H9 (cell line): ENCODE measurements at regions not wholly inside any gene's neighbourhood (a gene's known extent, or its start where the extent isn't known, plus 50 kb on each side); places are given as distances from the start of the nearest gene placed in this dataset.

Experiments used
- DNase-seq: peaks from one replicate; pipeline ENCODE4 v3.0.0-alpha.2; 2017
- H2AFZ ChIP-seq: one replicate; pipeline ENCODE4 v1.6.1; 2013; ENCODE audit warnings: mild to moderate bottlenecking, low read length, control low read depth, moderate library complexity
- H2AK5ac ChIP-seq: 2 replicates; pipeline ENCODE4 v1.6.1; 2013; ENCODE audit warnings: low read length, control low read depth, mixed read lengths; ENCODE audit not compliant: insufficient read length
- H2BK120ac ChIP-seq: one replicate; pipeline ENCODE4 v1.6.1; 2013; ENCODE audit warnings: low read depth, mild to moderate bottlenecking, low read length, control low read depth, inconsistent platforms; ENCODE audit not compliant: poor library complexity, severe bottlenecking
- H2BK12ac ChIP-seq: 2 replicates; pipeline ENCODE4 v1.6.1; 2013; ENCODE audit warnings: low read length, control low read depth, mixed read lengths, low read depth; ENCODE audit not compliant: insufficient read length
- H2BK15ac ChIP-seq: 2 replicates; pipeline ENCODE4 v1.6.1; 2013; ENCODE audit warnings: low read depth, low read length, control low read depth
- H2BK20ac ChIP-seq: one replicate; pipeline ENCODE4 v1.6.1; 2013; ENCODE audit warnings: low read depth, mild to moderate bottlenecking, low read length, control low read depth, inconsistent platforms; ENCODE audit not compliant: poor library complexity, severe bottlenecking
- H2BK5ac ChIP-seq: 2 replicates; pipeline ENCODE4 v1.6.1; 2013; ENCODE audit warnings: low read length, control low read depth, mixed read lengths; ENCODE audit not compliant: insufficient read length
- H3K14ac ChIP-seq: 2 replicates; pipeline ENCODE4 v1.6.1; 2013; ENCODE audit warnings: low read length, control low read depth; ENCODE audit not compliant: insufficient read depth
- H3K18ac ChIP-seq: 2 replicates; pipeline ENCODE4 v1.6.1; 2013; ENCODE audit warnings: low read depth, mild to moderate bottlenecking, mixed read lengths, low read length, control low read depth; ENCODE audit not compliant: insufficient read length
- H3K23ac ChIP-seq: 2 replicates; pipeline ENCODE4 v1.6.1; 2013; ENCODE audit warnings: low read length, control low read depth, mixed read lengths, low read depth; ENCODE audit not compliant: insufficient read length
- H3K23me2 ChIP-seq: 2 replicates; pipeline ENCODE4 v1.6.1; 2013; ENCODE audit warnings: low read depth, mild to moderate bottlenecking, mixed read lengths, low read length, control low read depth; ENCODE audit not compliant: insufficient read length, poor library complexity, severe bottlenecking
- H3K27ac ChIP-seq: 2 replicates; pipeline ENCODE4 v1.5.1; 2013; ENCODE audit warnings: low read length, control low read depth, mixed read lengths, low read depth; ENCODE audit not compliant: insufficient read length
- H3K27me3 ChIP-seq: 2 replicates; pipeline ENCODE4 v1.6.1; 2013; ENCODE audit warnings: low read length, control low read depth, inconsistent platforms; ENCODE audit not compliant: insufficient read depth
- H3K4ac ChIP-seq: 2 replicates; pipeline ENCODE4 v1.6.1; 2013; ENCODE audit warnings: low read depth, mild to moderate bottlenecking, control low read depth, inconsistent platforms, low read length, moderate library complexity
- H3K4me1 ChIP-seq: 2 replicates; pipeline ENCODE4 v1.6.1; 2013; ENCODE audit warnings: low read length, control low read depth, inconsistent platforms; ENCODE audit not compliant: insufficient read depth
- H3K4me2 ChIP-seq: 2 replicates; pipeline ENCODE4 v1.6.1; 2013; ENCODE audit warnings: low read length, control low read depth, mixed read lengths; ENCODE audit not compliant: insufficient read length, insufficient read depth
- H3K56ac ChIP-seq: 2 replicates; pipeline ENCODE4 v1.6.1; 2013; ENCODE audit warnings: low read depth, mild to moderate bottlenecking, mixed read lengths, low read length, control low read depth; ENCODE audit not compliant: insufficient read length
- H3K79me1 ChIP-seq: 2 replicates; pipeline ENCODE4 v1.6.1; 2013; ENCODE audit warnings: low read depth, mild to moderate bottlenecking, moderate library complexity, low read length, control low read depth, inconsistent platforms; ENCODE audit not compliant: insufficient read depth, poor library complexity, severe bottlenecking
- H3K79me2 ChIP-seq: 2 replicates; pipeline ENCODE4 v1.6.1; 2013; ENCODE audit warnings: low read length, control low read depth, inconsistent platforms; ENCODE audit not compliant: insufficient read depth
- H3K9ac ChIP-seq: 2 replicates; pipeline ENCODE4 v1.6.1; 2013; ENCODE audit warnings: low read length, control low read depth, mixed read lengths; ENCODE audit not compliant: insufficient read length; ENCODE audit errors: extremely low read depth
- H3K9me3 ChIP-seq: one replicate; pipeline ENCODE4 v1.6.1; 2013; ENCODE audit warnings: low read depth, low read length, inconsistent platforms; ENCODE audit not compliant: control insufficient read depth
- H3T11ph ChIP-seq: one replicate; pipeline ENCODE4 v1.6.1; 2013; ENCODE audit warnings: mild to moderate bottlenecking, low read length, control low read depth, inconsistent platforms
- H4K20me1 ChIP-seq: one replicate; pipeline ENCODE4 v1.6.1; 2013; ENCODE audit not compliant: control insufficient read depth, insufficient read length, insufficient read depth
- H4K5ac ChIP-seq: 2 replicates; pipeline ENCODE4 v1.6.1; 2013; ENCODE audit warnings: low read depth, mild to moderate bottlenecking, mixed read lengths, low read length, control low read depth; ENCODE audit not compliant: insufficient read length
- H4K8ac ChIP-seq: replicated peaks from 2 replicates; pipeline ENCODE4 v1.6.1; 2013; ENCODE audit warnings: low read length, control low read depth, mixed read lengths, low read depth; ENCODE audit not compliant: insufficient read length
- H4K91ac ChIP-seq: 2 replicates; pipeline ENCODE4 v1.6.1; 2013; ENCODE audit warnings: low read depth, mild to moderate bottlenecking, moderate library complexity, mixed read lengths, low read length, control low read depth; ENCODE audit not compliant: insufficient read length
- H3K27ac Mint-ChIP-seq, 3 experiments: 2 replicates in 2 of 3; 3 replicates in 1 of 3; pipeline ENCODE4 v1.8.0; 2020 to 2021; ENCODE audit warnings: mixed read lengths in 3 of 3, mild to moderate bottlenecking in 1 of 3, moderate library complexity in 1 of 3
- H3K27me3 Mint-ChIP-seq: 2 replicates; pipeline ENCODE4 v1.8.0; 2021; ENCODE audit warnings: low read depth, mild to moderate bottlenecking, moderate library complexity, mixed read lengths
- H3K36me3 Mint-ChIP-seq, 3 experiments: 2 replicates in 2 of 3; 3 replicates in 1 of 3; pipeline ENCODE4 v1.8.0; 2020 to 2021; ENCODE audit warnings: low read depth in 3 of 3, mixed read lengths in 3 of 3; ENCODE audit not compliant: insufficient read depth in 1 of 3
- H3K4me1 Mint-ChIP-seq, 2 experiments: 2 replicates each; pipeline ENCODE4 v1.8.0; 2020; ENCODE audit warnings: mixed read lengths in 2 of 2
- H3K4me3 Mint-ChIP-seq, 2 experiments: 2 replicates in 1 of 2; 3 replicates in 1 of 2; pipeline ENCODE4 v1.8.0; 2020 to 2021; ENCODE audit warnings: mild to moderate bottlenecking in 2 of 2, mixed read lengths in 2 of 2, moderate library complexity in 1 of 2
- H3K9me3 Mint-ChIP-seq, 2 experiments: 2 replicates in 1 of 2; 3 replicates in 1 of 2; pipeline ENCODE4 v1.8.0; 2020; ENCODE audit warnings: mild to moderate bottlenecking in 2 of 2, mixed read lengths in 2 of 2, moderate library complexity in 1 of 2
- CTCF ChIP-seq: fragments of 200-600 bp; sonication (generic); conservative IDR thresholded peaks from 3 replicates; pipeline ENCODE4 v1.8.0; 2021; ENCODE audit warnings: antibody characterized with exemption, mild to moderate bottlenecking
- WGBS: extraction: QIAGEN DNeasy Blood & Tissue Kit; methylation state at CpG from one replicate; pipeline ENCODE4 v1.1.7; 2013; ENCODE audit warnings: missing lambda C conversion rate, low lambda C conversion rate, mixed read lengths; ENCODE audit not compliant: insufficient read length; ENCODE audit errors: extremely low coverage; 5-methylcytosine and 5-hydroxymethylcytosine counted together

- Histone ChIP-seq H4K20me1 (no peaks in the 10 kb centered on the region), H3K56ac (no peak overlapping the region), H3K4me1 (no peaks in the 10 kb centered on the region), H3K14ac (no peak overlapping the region), H3T11ph (no peak overlapping the region), H2BK5ac (no peak overlapping the region), H4K5ac (no peak overlapping the region), H3K23me2 (no peaks in the 10 kb centered on the region), H3K9me3 (no peaks in the 10 kb centered on the region), H2BK15ac (no peak overlapping the region), H3K18ac (no peak overlapping the region), H4K8ac (no peak overlapping the region), H3K23ac (no peak overlapping the region), H3K79me1 (no peaks in the 10 kb centered on the region), H4K91ac (no peak overlapping the region), H2BK20ac (no peak overlapping the region), H2AFZ (no peak overlapping the region), H3K4ac (no peak overlapping the region), H3K27me3 (no peaks in the 10 kb centered on the region), H3K27ac (no peak overlapping the region), H2BK12ac (no peak overlapping the region), H3K79me2 (no peaks in the 10 kb centered on the region), H2AK5ac (no peak overlapping the region), H2BK120ac (no peak overlapping the region), H3K9ac (no peak overlapping the region), H3K4me2 (no peak overlapping the region)
- TF ChIP-seq CTCF: no peak
- Mint-ChIP-seq H3K4me3 (no peak overlapping the region), H3K9me3 (no peaks in the 10 kb centered on the region; a peak in 1 of 5 replicates), H3K27ac (no peak overlapping the region), H3K36me3 (no peaks in the 10 kb centered on the region), H3K27me3 (no peaks in the 10 kb centered on the region; the same call in 1 of the 2 replicates), H3K4me1 (no peaks in the 10 kb centered on the region)
- WGBS: no CpG with 5 or more reads among the region's 15 CpGs
- DNase-seq: no peak
Measured at GRCh38 chr9:89970701-89971100, 365.9 kb downstream of the GADD45G start.
